ENCODE measurements at regions not wholly inside any gene's neighbourhood (a gene's known extent, or its start where the extent isn't known, plus 50 kb on each side); places are given as distances from the start of the nearest gene placed in this dataset.
A peak's percentile ranks its signal among the peaks of the same experiment; 100 is the strongest.

- intact Hi-C loops (cut with micrococcal nuclease) = no loop called here
- peaks cover 22% of the 10 kb centered on the region for H3K4me1 Mint-ChIP-seq (ENCODE audit: insufficient read depth, unreplicated experiment)
- DNase-seq (ENCODE audit: unreplicated experiment) = peak; percentile 7
- BruUV-seq (replicated peaks) = no TSS peak
- CTCF ChIA-PET = interaction anchor here (1.2 kb wide), 1 partner anchor 13 kb away, joined by 4 read pairs; no protein-coding TSS in a partner anchor
- POLR2A ChIA-PET = no interaction called here
- TF ChIP-seq, protein P1, sequence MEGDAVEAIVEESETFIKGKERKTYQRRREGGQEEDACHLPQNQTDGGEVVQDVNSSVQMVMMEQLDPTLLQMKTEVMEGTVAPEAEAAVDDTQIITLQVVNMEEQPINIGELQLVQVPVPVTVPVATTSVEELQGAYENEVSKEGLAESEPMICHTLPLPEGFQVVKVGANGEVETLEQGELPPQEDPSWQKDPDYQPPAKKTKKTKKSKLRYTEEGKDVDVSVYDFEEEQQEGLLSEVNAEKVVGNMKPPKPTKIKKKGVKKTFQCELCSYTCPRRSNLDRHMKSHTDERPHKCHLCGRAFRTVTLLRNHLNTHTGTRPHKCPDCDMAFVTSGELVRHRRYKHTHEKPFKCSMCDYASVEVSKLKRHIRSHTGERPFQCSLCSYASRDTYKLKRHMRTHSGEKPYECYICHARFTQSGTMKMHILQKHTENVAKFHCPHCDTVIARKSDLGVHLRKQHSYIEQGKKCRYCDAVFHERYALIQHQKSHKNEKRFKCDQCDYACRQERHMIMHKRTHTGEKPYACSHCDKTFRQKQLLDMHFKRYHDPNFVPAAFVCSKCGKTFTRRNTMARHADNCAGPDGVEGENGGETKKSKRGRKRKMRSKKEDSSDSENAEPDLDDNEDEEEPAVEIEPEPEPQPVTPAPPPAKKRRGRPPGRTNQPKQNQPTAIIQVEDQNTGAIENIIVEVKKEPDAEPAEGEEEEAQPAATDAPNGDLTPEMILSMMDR (IDR thresholded peaks at IDR 0.05; ENCODE audit: unreplicated experiment) = no peak
- peaks cover 6% of the 10 kb centered on the region for H3K9me3 Mint-ChIP-seq (ENCODE audit: unreplicated experiment)
- no peak overlapping the region for H3K27ac Mint-ChIP-seq (ENCODE audit: low read depth, unreplicated experiment)
- H3K27me3 Mint-ChIP-seq (ENCODE audit: insufficient read depth, unreplicated experiment) = no peaks in the 10 kb centered on the region
- no peak overlapping the region for H3K4me3 Mint-ChIP-seq (ENCODE audit: unreplicated experiment)
- no peaks in the 10 kb centered on the region for H3K36me3 Mint-ChIP-seq (ENCODE audit: insufficient read depth, unreplicated experiment)
These were observed 307.5 kb downstream of the GALR1 start for GRCh38 chr18:77557046-77557587.

GRCh38 chr18:77559274-77559910 lies 309.7 kb downstream of the GALR1 start:
- ChIA-PET CTCF (interaction anchor here (0.5 kb wide), 1 partner anchor 1402 kb away, joined by 3 read pairs; no protein-coding TSS in a partner anchor), POLR2A (no interaction called here)
- Mint-ChIP-seq H3K4me3 (ENCODE audit: unreplicated experiment) (no peak overlapping the region), H3K9me3 (ENCODE audit: unreplicated experiment) (peaks cover 7% of the 10 kb centered on the region), H3K27ac (ENCODE audit: low read depth, unreplicated experiment) (no peak overlapping the region), H3K4me1 (ENCODE audit: insufficient read depth, unreplicated experiment) (peaks cover 23% of the 10 kb centered on the region), H3K36me3 (ENCODE audit: insufficient read depth, unreplicated experiment) (no peaks in the 10 kb centered on the region), H3K27me3 (ENCODE audit: insufficient read depth, unreplicated experiment) (no peaks in the 10 kb centered on the region)
- no peak for DNase-seq (ENCODE audit: unreplicated experiment)
- TF ChIP-seq, protein P1 (IDR thresholded peaks at IDR 0.05; ENCODE audit: unreplicated experiment) = no peak
- BruUV-seq (replicated peaks) = no TSS peak
- intact Hi-C loops (cut with micrococcal nuclease) = no loop called here

DNA sequence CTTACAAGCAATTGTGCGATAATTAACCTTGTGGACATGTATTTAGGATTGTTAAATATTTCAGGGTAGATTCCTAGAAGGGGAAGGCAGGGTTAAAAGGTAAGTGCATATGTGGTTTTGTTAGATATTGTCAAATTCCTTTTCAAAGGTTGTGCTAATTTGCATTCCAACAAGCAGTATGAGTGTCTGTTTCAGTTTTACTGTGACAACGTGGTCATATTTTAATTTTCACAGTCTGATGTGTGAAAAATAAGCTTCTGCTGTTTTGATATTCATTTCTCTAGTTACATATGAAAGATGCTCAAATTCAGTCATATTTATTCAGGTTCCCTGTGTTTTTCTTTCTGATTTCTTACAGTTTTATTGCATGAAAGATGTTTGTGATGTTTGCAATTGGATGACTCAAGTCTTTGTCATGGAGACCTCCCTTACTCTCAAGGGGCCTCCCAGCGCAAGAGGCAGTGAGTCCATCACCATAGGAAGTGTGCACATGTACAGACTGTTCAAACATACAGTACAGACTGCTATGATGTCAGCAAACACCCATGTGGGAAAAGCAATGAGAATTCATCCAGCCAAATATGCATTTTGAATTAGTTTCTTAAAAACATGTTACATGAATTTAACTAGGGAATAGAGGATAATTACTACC lies 310.8 kb downstream of the GALR1 start:
- H3K27ac Mint-ChIP-seq (ENCODE audit: low read depth, unreplicated experiment) = peak overlapping the region; percentile 62
- no peak for DNase-seq (ENCODE audit: unreplicated experiment)

DNA sequence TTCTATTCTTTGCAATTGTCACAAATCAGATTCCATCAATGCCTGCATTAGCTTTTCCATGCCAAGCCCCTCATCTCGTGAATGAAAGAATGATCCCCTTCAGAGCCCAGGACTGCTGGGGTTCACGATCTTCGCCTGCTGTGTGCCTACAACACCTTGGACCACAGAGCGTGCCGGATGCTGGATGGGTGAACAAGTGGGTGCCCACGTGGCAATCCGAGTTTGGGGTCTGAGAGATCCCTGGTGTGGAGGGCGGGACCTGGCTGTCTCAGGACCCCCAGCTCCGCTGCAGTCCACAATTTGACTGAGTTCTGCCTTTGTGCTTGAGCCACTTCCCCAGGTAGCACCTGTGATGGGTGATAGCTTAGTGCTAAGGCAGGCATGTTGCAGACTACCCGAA lies 317.0 kb downstream of the GALR1 start:
- DNase-seq (ENCODE audit: unreplicated experiment) = no peak
- H3K4me1 Mint-ChIP-seq (ENCODE audit: insufficient read depth, unreplicated experiment) = peaks cover 6% of the 10 kb centered on the region
- no TSS peak for BruUV-seq (replicated peaks)
- ChIA-PET POLR2A (no interaction called here), CTCF (interaction anchor here (1.1 kb wide), 1 partner anchor 12 kb away, joined by 3 read pairs; no protein-coding TSS in a partner anchor)
- H3K27me3 Mint-ChIP-seq (ENCODE audit: insufficient read depth, unreplicated experiment) = no peaks in the 10 kb centered on the region
- peaks cover 27% of the 10 kb centered on the region for H3K9me3 Mint-ChIP-seq (ENCODE audit: unreplicated experiment)
- H3K36me3 Mint-ChIP-seq (ENCODE audit: insufficient read depth, unreplicated experiment) = no peaks in the 10 kb centered on the region
- no peak overlapping the region for H3K4me3 Mint-ChIP-seq (ENCODE audit: unreplicated experiment)
- TF ChIP-seq, protein P1 (IDR thresholded peaks at IDR 0.05; ENCODE audit: unreplicated experiment) = no peak
- intact Hi-C loops (cut with micrococcal nuclease) = no loop called here
- no peak overlapping the region for H3K27ac Mint-ChIP-seq (ENCODE audit: low read depth, unreplicated experiment)

More for the DNA sequence above, 310.8 kb downstream of the GALR1 start:
- TF ChIP-seq, protein P1 (IDR thresholded peaks at IDR 0.05; ENCODE audit: unreplicated experiment) = no peak
- BruUV-seq (replicated peaks) = TSS peak; percentile 85
- intact Hi-C loops (cut with micrococcal nuclease) = loop anchor here (1.0 kb wide), 1 partner anchor 38 kb away; no protein-coding TSS in a partner anchor
- Mint-ChIP-seq H3K27me3 (ENCODE audit: insufficient read depth, unreplicated experiment) (no peaks in the 10 kb centered on the region), H3K4me1 (ENCODE audit: insufficient read depth, unreplicated experiment) (peaks cover 23% of the 10 kb centered on the region), H3K36me3 (ENCODE audit: insufficient read depth, unreplicated experiment) (no peaks in the 10 kb centered on the region), H3K4me3 (ENCODE audit: unreplicated experiment) (no peak overlapping the region), H3K9me3 (ENCODE audit: unreplicated experiment) (peaks cover 7% of the 10 kb centered on the region)
- ChIA-PET CTCF (interaction anchor here (0.6 to 0.7 kb wide), 2 partner anchors 48 to 123 kb away, joined by 3 read pairs; no protein-coding TSS in a partner anchor), POLR2A (interaction anchor here (0.7 kb wide), 2 partner anchors 29 to 727 kb away, joined by 3 read pairs; no protein-coding TSS in a partner anchor)

Data from MCF 10A (cell line).